H9 (cell line): ENCODE measurements at regions not wholly inside any gene's neighbourhood (a gene's known extent, or its start where the extent isn't known, plus 50 kb on each side); places are given as distances from the start of the nearest gene placed in this dataset.

Experiments
- DNase-seq: peaks from one replicate; pipeline ENCODE4 v3.0.0-alpha.2; 2017
- H2AFZ ChIP-seq: one replicate; pipeline ENCODE4 v1.6.1; 2013; ENCODE audit warnings: mild to moderate bottlenecking, low read length, control low read depth, moderate library complexity
- H2AK5ac ChIP-seq: 2 replicates; pipeline ENCODE4 v1.6.1; 2013; ENCODE audit warnings: low read length, control low read depth, mixed read lengths; ENCODE audit not compliant: insufficient read length
- H2BK120ac ChIP-seq: one replicate; pipeline ENCODE4 v1.6.1; 2013; ENCODE audit warnings: low read depth, mild to moderate bottlenecking, low read length, control low read depth, inconsistent platforms; ENCODE audit not compliant: poor library complexity, severe bottlenecking
- H2BK12ac ChIP-seq: 2 replicates; pipeline ENCODE4 v1.6.1; 2013; ENCODE audit warnings: low read length, control low read depth, mixed read lengths, low read depth; ENCODE audit not compliant: insufficient read length
- H2BK15ac ChIP-seq: 2 replicates; pipeline ENCODE4 v1.6.1; 2013; ENCODE audit warnings: low read depth, low read length, control low read depth
- H2BK20ac ChIP-seq: one replicate; pipeline ENCODE4 v1.6.1; 2013; ENCODE audit warnings: low read depth, mild to moderate bottlenecking, low read length, control low read depth, inconsistent platforms; ENCODE audit not compliant: poor library complexity, severe bottlenecking
- H2BK5ac ChIP-seq: 2 replicates; pipeline ENCODE4 v1.6.1; 2013; ENCODE audit warnings: low read length, control low read depth, mixed read lengths; ENCODE audit not compliant: insufficient read length
- H3K14ac ChIP-seq: 2 replicates; pipeline ENCODE4 v1.6.1; 2013; ENCODE audit warnings: low read length, control low read depth; ENCODE audit not compliant: insufficient read depth
- H3K18ac ChIP-seq: 2 replicates; pipeline ENCODE4 v1.6.1; 2013; ENCODE audit warnings: low read depth, mild to moderate bottlenecking, mixed read lengths, low read length, control low read depth; ENCODE audit not compliant: insufficient read length
- H3K23ac ChIP-seq: 2 replicates; pipeline ENCODE4 v1.6.1; 2013; ENCODE audit warnings: low read length, control low read depth, mixed read lengths, low read depth; ENCODE audit not compliant: insufficient read length
- H3K23me2 ChIP-seq: 2 replicates; pipeline ENCODE4 v1.6.1; 2013; ENCODE audit warnings: low read depth, mild to moderate bottlenecking, mixed read lengths, low read length, control low read depth; ENCODE audit not compliant: insufficient read length, poor library complexity, severe bottlenecking
- H3K27ac ChIP-seq: 2 replicates; pipeline ENCODE4 v1.5.1; 2013; ENCODE audit warnings: low read length, control low read depth, mixed read lengths, low read depth; ENCODE audit not compliant: insufficient read length
- H3K27me3 ChIP-seq: 2 replicates; pipeline ENCODE4 v1.6.1; 2013; ENCODE audit warnings: low read length, control low read depth, inconsistent platforms; ENCODE audit not compliant: insufficient read depth
- H3K4ac ChIP-seq: 2 replicates; pipeline ENCODE4 v1.6.1; 2013; ENCODE audit warnings: low read depth, mild to moderate bottlenecking, control low read depth, inconsistent platforms, low read length, moderate library complexity
- H3K4me1 ChIP-seq: 2 replicates; pipeline ENCODE4 v1.6.1; 2013; ENCODE audit warnings: low read length, control low read depth, inconsistent platforms; ENCODE audit not compliant: insufficient read depth
- H3K4me2 ChIP-seq: 2 replicates; pipeline ENCODE4 v1.6.1; 2013; ENCODE audit warnings: low read length, control low read depth, mixed read lengths; ENCODE audit not compliant: insufficient read length, insufficient read depth
- H3K56ac ChIP-seq: 2 replicates; pipeline ENCODE4 v1.6.1; 2013; ENCODE audit warnings: low read depth, mild to moderate bottlenecking, mixed read lengths, low read length, control low read depth; ENCODE audit not compliant: insufficient read length
- H3K79me1 ChIP-seq: 2 replicates; pipeline ENCODE4 v1.6.1; 2013; ENCODE audit warnings: low read depth, mild to moderate bottlenecking, moderate library complexity, low read length, control low read depth, inconsistent platforms; ENCODE audit not compliant: insufficient read depth, poor library complexity, severe bottlenecking
- H3K79me2 ChIP-seq: 2 replicates; pipeline ENCODE4 v1.6.1; 2013; ENCODE audit warnings: low read length, control low read depth, inconsistent platforms; ENCODE audit not compliant: insufficient read depth
- H3K9ac ChIP-seq: 2 replicates; pipeline ENCODE4 v1.6.1; 2013; ENCODE audit warnings: low read length, control low read depth, mixed read lengths; ENCODE audit not compliant: insufficient read length; ENCODE audit errors: extremely low read depth
- H3K9me3 ChIP-seq: one replicate; pipeline ENCODE4 v1.6.1; 2013; ENCODE audit warnings: low read depth, low read length, inconsistent platforms; ENCODE audit not compliant: control insufficient read depth
- H3T11ph ChIP-seq: one replicate; pipeline ENCODE4 v1.6.1; 2013; ENCODE audit warnings: mild to moderate bottlenecking, low read length, control low read depth, inconsistent platforms
- H4K20me1 ChIP-seq: one replicate; pipeline ENCODE4 v1.6.1; 2013; ENCODE audit not compliant: control insufficient read depth, insufficient read length, insufficient read depth
- H4K5ac ChIP-seq: 2 replicates; pipeline ENCODE4 v1.6.1; 2013; ENCODE audit warnings: low read depth, mild to moderate bottlenecking, mixed read lengths, low read length, control low read depth; ENCODE audit not compliant: insufficient read length
- H4K8ac ChIP-seq: replicated peaks from 2 replicates; pipeline ENCODE4 v1.6.1; 2013; ENCODE audit warnings: low read length, control low read depth, mixed read lengths, low read depth; ENCODE audit not compliant: insufficient read length
- H4K91ac ChIP-seq: 2 replicates; pipeline ENCODE4 v1.6.1; 2013; ENCODE audit warnings: low read depth, mild to moderate bottlenecking, moderate library complexity, mixed read lengths, low read length, control low read depth; ENCODE audit not compliant: insufficient read length
- H3K27ac Mint-ChIP-seq, 3 experiments: 2 replicates in 2 of 3; 3 replicates in 1 of 3; pipeline ENCODE4 v1.8.0; 2020 to 2021; ENCODE audit warnings: mixed read lengths in 3 of 3, mild to moderate bottlenecking in 1 of 3, moderate library complexity in 1 of 3
- H3K27me3 Mint-ChIP-seq: 2 replicates; pipeline ENCODE4 v1.8.0; 2021; ENCODE audit warnings: low read depth, mild to moderate bottlenecking, moderate library complexity, mixed read lengths
- H3K36me3 Mint-ChIP-seq, 3 experiments: 2 replicates in 2 of 3; 3 replicates in 1 of 3; pipeline ENCODE4 v1.8.0; 2020 to 2021; ENCODE audit warnings: low read depth in 3 of 3, mixed read lengths in 3 of 3; ENCODE audit not compliant: insufficient read depth in 1 of 3
- H3K4me1 Mint-ChIP-seq, 2 experiments: 2 replicates each; pipeline ENCODE4 v1.8.0; 2020; ENCODE audit warnings: mixed read lengths in 2 of 2
- H3K4me3 Mint-ChIP-seq, 2 experiments: 2 replicates in 1 of 2; 3 replicates in 1 of 2; pipeline ENCODE4 v1.8.0; 2020 to 2021; ENCODE audit warnings: mild to moderate bottlenecking in 2 of 2, mixed read lengths in 2 of 2, moderate library complexity in 1 of 2
- H3K9me3 Mint-ChIP-seq, 2 experiments: 2 replicates in 1 of 2; 3 replicates in 1 of 2; pipeline ENCODE4 v1.8.0; 2020; ENCODE audit warnings: mild to moderate bottlenecking in 2 of 2, mixed read lengths in 2 of 2, moderate library complexity in 1 of 2
- WGBS: extraction: QIAGEN DNeasy Blood & Tissue Kit; methylation state at CpG from one replicate; pipeline ENCODE4 v1.1.7; 2013; ENCODE audit warnings: missing lambda C conversion rate, low lambda C conversion rate, mixed read lengths; ENCODE audit not compliant: insufficient read length; ENCODE audit errors: extremely low coverage; 5-methylcytosine and 5-hydroxymethylcytosine counted together
- TF ChIP-seq, protein P1 (sequence below): fragments of 200-600 bp; sonication (generic); conservative IDR thresholded peaks from 3 replicates; pipeline ENCODE4 v1.8.0; 2021; ENCODE audit warnings: antibody characterized with exemption, mild to moderate bottlenecking

DNA sequence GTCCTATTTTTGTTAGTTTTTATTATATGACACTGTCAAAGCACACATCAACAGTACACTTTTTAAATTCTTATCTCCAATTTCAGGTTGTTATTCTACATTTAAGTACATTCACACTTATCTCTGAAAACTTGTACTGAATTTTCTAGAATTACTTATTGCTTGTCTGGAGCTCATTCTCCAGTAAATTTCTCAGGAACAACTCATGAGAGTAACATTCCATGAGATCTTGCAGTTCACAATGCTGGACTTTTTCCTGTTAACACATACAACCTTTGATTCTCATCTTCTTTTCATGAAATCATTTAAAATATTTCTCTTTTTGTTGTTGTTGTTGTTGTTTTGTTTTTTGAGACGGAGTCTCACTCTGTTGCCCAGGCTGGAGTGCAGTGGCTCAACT, 320.9 kb upstream of the CAMK1G start:
- no peak for DNase-seq
- H4K20me1 ChIP-seq = no peaks in the 10 kb centered on the region
- no peak overlapping the region for H3K56ac ChIP-seq
- H3K23ac ChIP-seq = no peak overlapping the region
- no peak overlapping the region for H3K14ac ChIP-seq
- no peak overlapping the region for H4K5ac ChIP-seq
- H3K18ac ChIP-seq = no peak overlapping the region
- H3K9ac ChIP-seq = no peak overlapping the region
- H2AK5ac ChIP-seq = no peak overlapping the region
- H3K9me3 Mint-ChIP-seq = peaks cover 26 to 32% of the 10 kb centered on the region in 2 experiments
- no CpG with 5 or more reads among the region's 1 CpG for WGBS
- H3K4me2 ChIP-seq = no peak overlapping the region
- H2BK12ac ChIP-seq = no peak overlapping the region
- H2BK5ac ChIP-seq = no peak overlapping the region
- H3K27me3 ChIP-seq = no peaks in the 10 kb centered on the region; the same call in 1 of the 2 replicates
- H2AFZ ChIP-seq = no peak overlapping the region
- H3K4me1 Mint-ChIP-seq = no peaks in the 10 kb centered on the region
- TF ChIP-seq, protein P1, sequence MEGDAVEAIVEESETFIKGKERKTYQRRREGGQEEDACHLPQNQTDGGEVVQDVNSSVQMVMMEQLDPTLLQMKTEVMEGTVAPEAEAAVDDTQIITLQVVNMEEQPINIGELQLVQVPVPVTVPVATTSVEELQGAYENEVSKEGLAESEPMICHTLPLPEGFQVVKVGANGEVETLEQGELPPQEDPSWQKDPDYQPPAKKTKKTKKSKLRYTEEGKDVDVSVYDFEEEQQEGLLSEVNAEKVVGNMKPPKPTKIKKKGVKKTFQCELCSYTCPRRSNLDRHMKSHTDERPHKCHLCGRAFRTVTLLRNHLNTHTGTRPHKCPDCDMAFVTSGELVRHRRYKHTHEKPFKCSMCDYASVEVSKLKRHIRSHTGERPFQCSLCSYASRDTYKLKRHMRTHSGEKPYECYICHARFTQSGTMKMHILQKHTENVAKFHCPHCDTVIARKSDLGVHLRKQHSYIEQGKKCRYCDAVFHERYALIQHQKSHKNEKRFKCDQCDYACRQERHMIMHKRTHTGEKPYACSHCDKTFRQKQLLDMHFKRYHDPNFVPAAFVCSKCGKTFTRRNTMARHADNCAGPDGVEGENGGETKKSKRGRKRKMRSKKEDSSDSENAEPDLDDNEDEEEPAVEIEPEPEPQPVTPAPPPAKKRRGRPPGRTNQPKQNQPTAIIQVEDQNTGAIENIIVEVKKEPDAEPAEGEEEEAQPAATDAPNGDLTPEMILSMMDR = no peak
- H4K91ac ChIP-seq = no peak overlapping the region
- no peak overlapping the region for H3K27ac Mint-ChIP-seq
- no peak overlapping the region for H3K4ac ChIP-seq
- no peaks in the 10 kb centered on the region; the same call in 1 of the 2 replicates for H3K27me3 Mint-ChIP-seq
- no peak overlapping the region for H2BK20ac ChIP-seq
- H3K9me3 ChIP-seq = peaks cover 17% of the 10 kb centered on the region
- H3K79me2 ChIP-seq = no peaks in the 10 kb centered on the region
- H3K36me3 Mint-ChIP-seq = peaks cover 3 to 15% (median 14%) of the 10 kb centered on the region in 3 experiments; a peak in 6 of 7 replicates
- no peaks in the 10 kb centered on the region for H3K4me1 ChIP-seq
- no peak overlapping the region for H3K27ac ChIP-seq
- no peak overlapping the region for H2BK120ac ChIP-seq
- H3T11ph ChIP-seq = no peak overlapping the region
- H3K79me1 ChIP-seq = no peaks in the 10 kb centered on the region
- no peak overlapping the region for H3K4me3 Mint-ChIP-seq
- no peaks in the 10 kb centered on the region for H3K23me2 ChIP-seq
- H4K8ac ChIP-seq = no peak overlapping the region
- no peak overlapping the region for H2BK15ac ChIP-seq
